GM12872 (cell line): ENCODE measurements at regions not wholly inside any gene's neighbourhood (a gene's known extent, or its start where the extent isn't known, plus 50 kb on each side); places are given as distances from the start of the nearest gene placed in this dataset.

ENCODE experiments used
- CTCF ChIP-seq: IDR thresholded peaks from 3 replicates; pipeline ENCODE4 v1.5.1; 2011; ENCODE audit warnings: low read depth, mild to moderate bottlenecking, low read length, moderate library complexity; ENCODE audit not compliant: insufficient read depth

DNA sequence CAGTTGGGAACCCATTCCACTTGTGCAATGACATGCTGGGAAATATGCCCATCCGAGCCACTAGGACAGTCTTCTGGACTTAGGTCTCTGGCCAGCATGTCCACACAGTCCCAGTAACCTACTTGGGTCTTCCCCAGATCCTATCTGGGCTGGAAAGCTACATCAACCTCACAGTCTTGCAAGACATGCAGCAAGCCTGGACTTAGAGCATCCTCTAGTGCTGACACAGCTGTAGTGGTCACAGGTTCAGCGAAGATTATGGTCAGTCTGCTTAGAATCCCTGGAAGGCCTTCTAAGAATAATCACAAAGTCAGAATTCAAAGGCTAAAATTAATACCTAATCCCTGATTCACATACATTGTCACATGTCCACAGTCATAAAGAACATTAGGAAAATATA, 842.7 kb downstream of the STPG2 start:
- TF ChIP-seq CTCF, result no peak

DNA sequence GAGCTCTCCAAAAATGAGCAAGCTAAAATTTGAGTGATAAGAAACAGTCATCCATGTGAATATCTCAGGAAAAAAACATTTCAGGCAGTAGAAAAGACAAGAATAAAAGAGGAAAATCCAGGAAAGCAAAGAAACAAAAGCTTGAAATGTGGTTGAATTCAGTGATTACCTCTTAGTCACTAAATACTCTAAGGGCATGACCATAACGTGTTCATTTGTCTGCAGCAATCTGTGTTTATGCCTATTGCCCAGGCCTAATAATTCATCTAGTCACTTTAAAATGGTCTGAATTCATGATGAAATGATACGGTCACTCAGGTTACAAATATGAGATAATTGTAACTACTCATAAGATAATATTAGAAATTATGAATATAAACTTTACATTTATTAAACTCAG, 837.9 kb downstream of the STPG2 start:
- no peak for TF ChIP-seq CTCF

GRCh38 chr4:97309121-97309520, 834.2 kb downstream of the STPG2 start:
- no peak for TF ChIP-seq CTCF

DNA sequence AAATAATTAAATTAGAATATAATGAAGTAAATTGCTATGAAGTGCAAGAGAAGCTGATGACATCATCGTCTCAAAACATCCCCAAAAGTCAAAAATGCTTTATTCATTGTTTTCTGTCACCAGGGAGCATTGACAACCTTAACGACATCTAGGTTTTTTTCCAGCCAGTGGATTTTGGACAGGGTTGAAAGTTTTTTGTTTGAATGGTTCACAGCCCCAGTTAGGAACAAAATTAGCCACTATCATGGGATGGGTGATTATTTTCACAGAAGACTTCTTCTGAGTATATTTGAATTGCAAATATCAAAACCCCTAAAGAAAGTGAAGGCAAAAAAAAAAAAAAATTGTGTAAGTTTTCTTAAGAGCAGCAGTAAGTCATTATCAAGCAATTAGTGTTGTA, 826.1 kb downstream of the STPG2 start:
- TF ChIP-seq CTCF, result no peak

DNA sequence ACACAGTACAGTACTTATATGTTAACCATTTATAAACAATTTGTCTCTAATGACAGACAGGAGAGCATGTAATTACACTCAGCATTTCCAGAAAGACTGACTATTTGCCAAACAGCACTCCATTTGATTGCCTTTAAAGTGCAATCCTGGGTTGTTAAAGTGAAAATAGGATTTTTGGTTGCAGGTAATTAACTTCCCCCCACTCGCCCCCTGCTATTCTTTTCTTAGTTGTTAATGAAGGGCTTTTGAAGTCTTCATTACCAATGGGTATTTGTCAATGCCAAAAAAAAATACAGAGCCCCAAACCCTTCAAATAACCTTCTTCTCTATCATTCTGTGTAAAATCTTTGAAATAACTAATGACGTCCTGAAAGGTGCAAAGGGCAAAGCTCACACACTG, 825.6 kb downstream of the STPG2 start:
- no peak for TF ChIP-seq CTCF

- TF ChIP-seq CTCF, result no peak
Measured at GRCh38 chr4:97330917-97331316, 812.4 kb downstream of the STPG2 start.

DNA sequence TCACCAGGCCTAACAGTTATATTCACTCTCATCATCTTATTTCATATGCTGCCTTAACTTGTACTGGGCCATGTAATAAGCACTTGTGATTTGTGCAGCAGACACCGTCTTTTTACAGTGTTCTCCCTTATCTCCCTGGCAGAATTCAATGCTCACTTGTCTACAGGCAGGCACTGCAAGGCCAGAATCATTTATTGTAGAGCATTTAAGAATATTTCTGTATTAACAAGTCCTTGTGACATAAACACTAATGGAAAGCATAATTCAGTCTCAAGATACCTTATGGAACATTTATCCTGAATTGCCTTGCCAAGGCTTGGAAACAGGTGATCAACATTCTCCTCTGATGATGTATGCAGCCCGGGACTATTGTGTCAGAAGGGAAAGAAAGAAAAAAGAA, 808.9 kb downstream of the STPG2 start:
- TF ChIP-seq CTCF, result no peak
